IMR-90 (cell line): ENCODE measurements at regions not wholly inside any gene's neighbourhood (a gene's known extent, or its start where the extent isn't known, plus 50 kb on each side); places are given as distances from the start of the nearest gene placed in this dataset.
"Not testable (repeated sequence)": the region's sequence is repeated elsewhere in the genome, so short reads cannot be mapped to it uniquely, and the experiment has no call there.

Experiments
- ATAC-seq: fragments of 200-7000 bp; cut with Tn5 transposase; 2 replicates; pipeline ENCODE4 v1.9.1; 2020; ENCODE audit warnings: low read depth, mild to moderate bottlenecking, moderate library complexity
- BruUV-seq: library from RNA; stranded (reverse); fragments of 400-500 nt; replicated peaks from 2 replicates; lab custom pipeline; 2021; lab: Mats Ljungman, UMichigan
- CTCF ChIA-PET: fragments of 300-600 bp; formaldehyde crosslinking; extraction: SDS; loops from one replicate; lab custom pipeline; 2021; ENCODE audit warnings: antibody characterized with exemption; lab: Yijun Ruan, JAX
- POLR2A ChIA-PET: fragments of 300-600 bp; sonication (Branson Sonifier 250); formaldehyde crosslinking; loops from one replicate; lab custom pipeline; 2022; ENCODE audit warnings: antibody characterized with exemption; ENCODE audit not compliant: unreplicated experiment; lab: Charles Lee
- DNase-seq: peaks from one replicate; pipeline ENCODE4 v3.0.0; 2013
- H2AFZ ChIP-seq: replicated peaks from 2 replicates; pipeline ENCODE3; 2013; ENCODE audit warnings: low read length, mild to moderate bottlenecking; ENCODE audit not compliant: poor library complexity
- H2AK5ac ChIP-seq: 2 replicates; pipeline ENCODE4 v1.6.1; 2013; ENCODE audit warnings: low read depth, low read length, inconsistent platforms
- H2AK9ac ChIP-seq: replicated peaks from 2 replicates; pipeline ENCODE3; 2013; ENCODE audit warnings: mild to moderate bottlenecking, low read depth, low read length, moderate library complexity; ENCODE audit not compliant: poor library complexity
- H2BK120ac ChIP-seq: 2 replicates; pipeline ENCODE4 v1.6.1; 2013; ENCODE audit warnings: low read depth, low read length, inconsistent platforms
- H2BK15ac ChIP-seq: 3 replicates; pipeline ENCODE4 v1.6.1; 2013; ENCODE audit warnings: low read depth, low read length, inconsistent platforms
- H2BK20ac ChIP-seq: 2 replicates; pipeline ENCODE4 v1.6.1; 2013; ENCODE audit warnings: low read depth, mild to moderate bottlenecking, inconsistent platforms, low read length, moderate library complexity
- H2BK5ac ChIP-seq: 2 replicates; pipeline ENCODE4 v1.6.1; 2013; ENCODE audit warnings: mild to moderate bottlenecking, low read depth, low read length, inconsistent platforms; ENCODE audit not compliant: poor library complexity, severe bottlenecking
- H3K14ac ChIP-seq: replicated peaks from 2 replicates; pipeline ENCODE4 v1.6.1; 2013; ENCODE audit warnings: low read depth, low read length, inconsistent platforms
- H3K18ac ChIP-seq: 2 replicates; pipeline ENCODE4 v1.6.1; 2013; ENCODE audit warnings: low read depth, low read length, control low read depth
- H3K23ac ChIP-seq: 2 replicates; pipeline ENCODE4 v1.6.1; 2013; ENCODE audit warnings: low read depth, low read length, inconsistent platforms
- H3K27ac ChIP-seq: 2 replicates; pipeline ENCODE4 v1.5.1; 2013; ENCODE audit warnings: mild to moderate bottlenecking, control low read depth, low read length; ENCODE audit not compliant: insufficient read depth
- H3K27me3 ChIP-seq: 2 replicates; pipeline ENCODE4 v1.6.1; 2013; ENCODE audit warnings: low read length; ENCODE audit not compliant: control insufficient read depth, insufficient read depth
- H3K36me3 ChIP-seq: 2 replicates; pipeline ENCODE4 v1.6.1; 2013; ENCODE audit warnings: low read length, mixed read lengths; ENCODE audit not compliant: control insufficient read depth, insufficient read depth
- H3K4ac ChIP-seq: 2 replicates; pipeline ENCODE4 v1.6.1; 2013; ENCODE audit warnings: low read depth, low read length, inconsistent platforms
- H3K4me1 ChIP-seq: 2 replicates; pipeline ENCODE4 v1.6.1; 2013; ENCODE audit warnings: low read length, mixed read lengths; ENCODE audit not compliant: control insufficient read depth, insufficient read depth
- H3K4me2 ChIP-seq: 2 replicates; pipeline ENCODE4 v1.6.1; 2013; ENCODE audit warnings: low read depth, mild to moderate bottlenecking, control low read depth, low read length, moderate library complexity
- H3K4me3 ChIP-seq: 2 replicates; pipeline ENCODE4 v1.5.1; 2013; ENCODE audit warnings: low read depth, mild to moderate bottlenecking, control low read depth, low read length, moderate library complexity; ENCODE audit not compliant: insufficient read depth
- H3K56ac ChIP-seq: 2 replicates; pipeline ENCODE4 v1.6.1; 2013; ENCODE audit warnings: low read length, inconsistent platforms; ENCODE audit not compliant: insufficient read depth; ENCODE audit errors: extremely low read depth
- H3K79me1 ChIP-seq, 2 experiments: 2 replicates each; pipeline ENCODE4 v1.6.1; 2013; ENCODE audit warnings: low read length in 2 of 2, inconsistent platforms in 1 of 2, low read depth in 1 of 2
- H3K9ac ChIP-seq: 2 replicates; pipeline ENCODE4 v1.6.1; 2013; ENCODE audit warnings: low read depth, low read length, control low read depth
- H3K9me1 ChIP-seq: 2 replicates; pipeline ENCODE4 v1.6.1; 2013; ENCODE audit warnings: low read length, inconsistent platforms; ENCODE audit not compliant: insufficient read depth
- H3K9me3 ChIP-seq: 2 replicates; pipeline ENCODE4 v1.6.1; 2013; ENCODE audit warnings: low read length; ENCODE audit not compliant: control insufficient read depth, insufficient read depth
- H4K20me1 ChIP-seq: 2 replicates; pipeline ENCODE4 v1.6.1; 2013; ENCODE audit warnings: low read length, inconsistent platforms; ENCODE audit not compliant: insufficient read depth
- H4K5ac ChIP-seq: 2 replicates; pipeline ENCODE4 v1.6.1; 2013; ENCODE audit warnings: mild to moderate bottlenecking, low read depth, low read length, control low read depth
- H4K8ac ChIP-seq, 2 experiments: 2 replicates each; pipeline ENCODE4 v1.6.1; 2013; ENCODE audit warnings: low read depth in 2 of 2, low read length in 2 of 2, control low read depth in 1 of 2, inconsistent platforms in 1 of 2
- H4K91ac ChIP-seq: 2 replicates; pipeline ENCODE4 v1.6.1; 2013; ENCODE audit warnings: low read depth, low read length, inconsistent platforms; ENCODE audit not compliant: insufficient read depth
- WGBS, 2 experiments: methylation state at CpG; one replicate each; pipeline versions ENCODE4 v1.1.5 to v1.1.7; 2013; ENCODE audit warnings: missing lambda C conversion rate in 2 of 2; ENCODE audit not compliant: insufficient read length in 1 of 2; ENCODE audit errors: extremely low coverage in 2 of 2; 5-methylcytosine and 5-hydroxymethylcytosine counted together
- dilution Hi-C: fragments of 300-500 bp; cut with HindIII; formaldehyde crosslinking; loops from one replicate; pipeline ENCODE4 v1.14.3; 2018; ENCODE audit warnings: low sequenced_read_pairs; ENCODE audit not compliant: unreplicated experiment
- in situ Hi-C: fragments of 300-500 bp; cut with MboI; formaldehyde crosslinking; loops from 3 replicates; pipeline ENCODE4 v1.14.3; 2019; ENCODE audit warnings: low sequenced_read_pairs, inconsistent platforms, mixed read lengths
- intact Hi-C: fragments of 100-400 bp; cut with micrococcal nuclease; formaldehyde crosslinking; loops from 2 replicates; pipeline ENCODE4 v1.10.0; 2022

DNA sequence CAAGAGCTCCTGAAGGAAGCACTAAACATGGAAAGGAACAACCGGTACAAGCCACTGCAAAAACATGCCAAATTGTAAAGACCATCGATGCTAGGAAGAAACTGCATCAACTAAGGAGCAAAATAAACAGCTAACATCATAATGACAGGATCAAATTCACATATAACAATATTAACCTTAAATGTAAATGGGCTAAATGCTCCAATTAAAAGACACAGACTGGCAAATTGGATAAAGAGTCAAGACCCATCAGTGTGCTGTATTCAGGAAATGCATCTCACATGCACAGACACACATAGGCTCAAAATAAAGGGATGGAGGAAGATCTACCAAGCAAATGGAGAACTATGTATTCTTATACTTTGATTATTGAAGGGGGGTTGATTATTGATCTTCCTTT is 156.6 kb upstream of the NAMPT start:
- no CpG with 5 or more reads among the region's 2 CpGs for WGBS, 2 experiments
- H3K4me2 ChIP-seq, H3K4me1 ChIP-seq, H2BK120ac ChIP-seq, H3K79me1 ChIP-seq, H4K20me1 ChIP-seq, H3K4ac ChIP-seq, H4K91ac ChIP-seq, H3K9me3 ChIP-seq, H4K5ac ChIP-seq, H2BK20ac ChIP-seq, H3K4me3 ChIP-seq, H3K27ac ChIP-seq, H3K9me1 ChIP-seq, in situ Hi-C loops, H2AFZ ChIP-seq, ATAC-seq, BruUV-seq, H3K27me3 ChIP-seq, H2AK5ac ChIP-seq, H3K18ac ChIP-seq, H4K8ac ChIP-seq, H3K9ac ChIP-seq, intact Hi-C loops, H3K14ac ChIP-seq, DNase-seq, H3K56ac ChIP-seq, CTCF ChIA-PET, H2BK5ac ChIP-seq, POLR2A ChIA-PET, H3K36me3 ChIP-seq, H2BK15ac ChIP-seq, dilution Hi-C loops, H2AK9ac ChIP-seq, H3K23ac ChIP-seq: not testable (repeated sequence)

DNA sequence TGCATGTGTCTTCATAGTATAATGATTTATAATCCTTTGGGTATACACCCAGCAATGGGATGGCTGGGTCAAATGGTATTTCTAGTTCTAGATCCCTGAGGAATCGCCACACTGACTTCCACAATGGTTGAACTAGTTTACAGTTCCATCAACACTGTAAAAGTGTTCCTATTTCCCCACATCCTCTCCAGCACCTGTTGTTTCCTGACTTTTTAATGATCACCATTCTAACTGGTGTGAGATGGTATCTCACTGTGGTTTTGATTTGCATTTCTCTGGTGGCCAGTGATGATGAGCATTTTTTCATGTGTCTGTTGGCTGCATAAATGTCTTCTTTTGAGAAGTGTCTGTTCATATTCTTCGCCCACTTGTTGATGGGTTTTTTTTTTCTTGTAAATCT is 152.2 kb upstream of the NAMPT start:
- H2BK20ac ChIP-seq, H3K9ac ChIP-seq, H3K36me3 ChIP-seq, in situ Hi-C loops, H3K27ac ChIP-seq, H3K14ac ChIP-seq, BruUV-seq, H3K4me1 ChIP-seq, H4K8ac ChIP-seq, H2AK9ac ChIP-seq, POLR2A ChIA-PET, H2BK5ac ChIP-seq, H3K18ac ChIP-seq, H3K9me1 ChIP-seq, H4K5ac ChIP-seq, ATAC-seq, H3K23ac ChIP-seq, CTCF ChIA-PET, H4K91ac ChIP-seq, H2AFZ ChIP-seq, dilution Hi-C loops, H3K4me2 ChIP-seq, H2BK120ac ChIP-seq, DNase-seq, H2BK15ac ChIP-seq, intact Hi-C loops, H3K79me1 ChIP-seq, H3K56ac ChIP-seq, H3K4ac ChIP-seq, H3K27me3 ChIP-seq, H4K20me1 ChIP-seq, H3K9me3 ChIP-seq, H2AK5ac ChIP-seq, H3K4me3 ChIP-seq: not testable (repeated sequence)
- no CpG with 5 or more reads among the region's 2 CpGs for WGBS, 2 experiments
